ENCODE measurements at regions not wholly inside any gene's neighbourhood (a gene's known extent, or its start where the extent isn't known, plus 50 kb on each side); places are given as distances from the start of the nearest gene placed in this dataset.
A peak's percentile ranks its signal among the peaks of the same experiment; 100 is the strongest.

GRCh38 chr17:412211-413015 lies 59.8 kb upstream of the RPH3AL start:
- DNase-seq = peak; percentile 35

- DNase-seq = no peak
These were observed 59.0 kb upstream of the RPH3AL start for GRCh38 chr17:411421-412120.

GRCh38 chr17:410543-411401 lies 58.2 kb upstream of the RPH3AL start:
- no peak for DNase-seq

- peak; percentile 96 for DNase-seq
These were observed 57.4 kb upstream of the RPH3AL start for GRCh38 chr17:409848-410542.

GRCh38 chr17:409308-409847 lies 56.8 kb upstream of the RPH3AL start:
- DNase-seq = no peak

- no peak for DNase-seq
These were observed 52.1 kb upstream of the RPH3AL start for GRCh38 chr17:404703-405102.
